ENCODE measurements at regions not wholly inside any gene's neighbourhood (a gene's known extent, or its start where the extent isn't known, plus 50 kb on each side); places are given as distances from the start of the nearest gene placed in this dataset.

DNA sequence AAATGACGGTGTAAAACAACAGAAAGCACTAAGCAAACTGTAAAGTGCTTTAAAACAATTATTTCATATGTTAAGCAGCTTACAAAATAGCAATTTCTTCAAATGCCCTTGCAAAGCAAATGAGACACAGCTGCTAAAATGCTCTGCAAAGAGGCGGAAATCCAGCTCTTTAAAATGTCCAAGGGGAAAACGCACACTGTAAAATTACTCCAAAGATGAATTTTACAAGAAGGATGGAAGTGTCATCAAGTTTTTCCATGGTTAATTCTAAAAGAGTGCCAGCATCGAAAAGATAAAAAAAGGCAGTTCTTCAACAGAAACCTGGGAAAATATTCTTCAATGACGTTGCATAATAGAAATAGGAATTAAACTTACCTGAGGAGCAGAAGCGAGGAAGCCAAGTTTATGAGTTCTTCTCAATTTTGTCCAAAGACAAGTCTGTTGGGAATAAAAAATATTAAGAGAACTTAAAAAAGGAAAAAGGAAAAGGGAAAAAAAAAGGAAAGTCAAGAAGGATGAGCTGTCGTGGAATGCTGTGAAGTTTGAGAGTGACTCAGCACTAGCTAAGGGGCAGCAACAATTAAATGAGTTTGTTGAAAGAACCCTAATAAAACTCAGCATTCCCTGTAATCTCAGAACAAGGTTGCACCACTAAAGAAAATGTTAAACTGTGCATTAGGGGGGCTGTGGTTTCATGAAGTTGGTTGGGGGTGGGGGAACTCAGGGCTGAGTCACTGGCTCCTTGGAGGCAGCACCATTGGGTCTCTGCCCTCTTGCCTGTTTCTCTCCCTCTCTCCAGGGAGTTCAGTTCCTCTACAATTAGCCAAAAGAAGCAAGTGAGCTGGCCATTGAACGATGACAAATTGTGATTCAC lies 64.2 kb upstream of the BLID start (continued):
- TF ChIP-seq EHMT2 (IDR thresholded peaks at IDR 0.05; ENCODE audit: low read depth), result no peak
- TF ChIP-seq, protein P1, sequence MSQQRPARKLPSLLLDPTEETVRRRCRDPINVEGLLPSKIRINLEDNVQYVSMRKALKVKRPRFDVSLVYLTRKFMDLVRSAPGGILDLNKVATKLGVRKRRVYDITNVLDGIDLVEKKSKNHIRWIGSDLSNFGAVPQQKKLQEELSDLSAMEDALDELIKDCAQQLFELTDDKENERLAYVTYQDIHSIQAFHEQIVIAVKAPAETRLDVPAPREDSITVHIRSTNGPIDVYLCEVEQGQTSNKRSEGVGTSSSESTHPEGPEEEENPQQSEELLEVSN (IDR thresholded peaks at IDR 0.05; ENCODE audit: borderline replicate concordance, low read depth), result no peak
- no peak for TF ChIP-seq BHLHE40 (IDR thresholded peaks at IDR 0.05; ENCODE audit: low read depth, low read length)
- TF ChIP-seq, protein P2, sequence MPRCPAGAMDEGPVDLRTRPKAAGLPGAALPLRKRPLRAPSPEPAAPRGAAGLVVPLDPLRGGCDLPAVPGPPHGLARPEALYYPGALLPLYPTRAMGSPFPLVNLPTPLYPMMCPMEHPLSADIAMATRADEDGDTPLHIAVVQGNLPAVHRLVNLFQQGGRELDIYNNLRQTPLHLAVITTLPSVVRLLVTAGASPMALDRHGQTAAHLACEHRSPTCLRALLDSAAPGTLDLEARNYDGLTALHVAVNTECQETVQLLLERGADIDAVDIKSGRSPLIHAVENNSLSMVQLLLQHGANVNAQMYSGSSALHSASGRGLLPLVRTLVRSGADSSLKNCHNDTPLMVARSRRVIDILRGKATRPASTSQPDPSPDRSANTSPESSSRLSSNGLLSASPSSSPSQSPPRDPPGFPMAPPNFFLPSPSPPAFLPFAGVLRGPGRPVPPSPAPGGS (IDR thresholded peaks at IDR 0.05), result no peak
- TF ChIP-seq RAD21 (conservative IDR thresholded peaks at IDR 0.05 in 1 of 2, IDR thresholded peaks at IDR 0.05 in 1 of 2), result peak; percentile 3 to 40; a peak in 2 of 5 replicates
- TF ChIP-seq KDM1A (IDR thresholded peaks at IDR 0.05; ENCODE audit: low read depth), result no peak
- TF ChIP-seq, protein P3, sequence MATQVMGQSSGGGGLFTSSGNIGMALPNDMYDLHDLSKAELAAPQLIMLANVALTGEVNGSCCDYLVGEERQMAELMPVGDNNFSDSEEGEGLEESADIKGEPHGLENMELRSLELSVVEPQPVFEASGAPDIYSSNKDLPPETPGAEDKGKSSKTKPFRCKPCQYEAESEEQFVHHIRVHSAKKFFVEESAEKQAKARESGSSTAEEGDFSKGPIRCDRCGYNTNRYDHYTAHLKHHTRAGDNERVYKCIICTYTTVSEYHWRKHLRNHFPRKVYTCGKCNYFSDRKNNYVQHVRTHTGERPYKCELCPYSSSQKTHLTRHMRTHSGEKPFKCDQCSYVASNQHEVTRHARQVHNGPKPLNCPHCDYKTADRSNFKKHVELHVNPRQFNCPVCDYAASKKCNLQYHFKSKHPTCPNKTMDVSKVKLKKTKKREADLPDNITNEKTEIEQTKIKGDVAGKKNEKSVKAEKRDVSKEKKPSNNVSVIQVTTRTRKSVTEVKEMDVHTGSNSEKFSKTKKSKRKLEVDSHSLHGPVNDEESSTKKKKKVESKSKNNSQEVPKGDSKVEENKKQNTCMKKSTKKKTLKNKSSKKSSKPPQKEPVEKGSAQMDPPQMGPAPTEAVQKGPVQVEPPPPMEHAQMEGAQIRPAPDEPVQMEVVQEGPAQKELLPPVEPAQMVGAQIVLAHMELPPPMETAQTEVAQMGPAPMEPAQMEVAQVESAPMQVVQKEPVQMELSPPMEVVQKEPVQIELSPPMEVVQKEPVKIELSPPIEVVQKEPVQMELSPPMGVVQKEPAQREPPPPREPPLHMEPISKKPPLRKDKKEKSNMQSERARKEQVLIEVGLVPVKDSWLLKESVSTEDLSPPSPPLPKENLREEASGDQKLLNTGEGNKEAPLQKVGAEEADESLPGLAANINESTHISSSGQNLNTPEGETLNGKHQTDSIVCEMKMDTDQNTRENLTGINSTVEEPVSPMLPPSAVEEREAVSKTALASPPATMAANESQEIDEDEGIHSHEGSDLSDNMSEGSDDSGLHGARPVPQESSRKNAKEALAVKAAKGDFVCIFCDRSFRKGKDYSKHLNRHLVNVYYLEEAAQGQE (IDR thresholded peaks at IDR 0.05), result no peak
- no peak for TF ChIP-seq NPAS2 (CRISPR knock-in tag; IDR thresholded peaks at IDR 0.05; ENCODE audit: borderline replicate concordance)
- no peak for TF ChIP-seq ZSCAN20 (CRISPR knock-in tag; IDR thresholded peaks at IDR 0.05)
- peak; percentile 77 for TF ChIP-seq NFE2L2 (conservative IDR thresholded peaks at IDR 0.05; ENCODE audit: low read length)
- no peak for TF ChIP-seq ZNF302 (CRISPR knock-in tag; IDR thresholded peaks at IDR 0.05)
- TF ChIP-seq ATOH8 (CRISPR knock-in tag; IDR thresholded peaks at IDR 0.05; ENCODE audit: low read depth), result no peak
- TF ChIP-seq CBX8 (IDR thresholded peaks at IDR 0.05), result no peak
- TF ChIP-seq POLR2A (IDR thresholded peaks at IDR 0.05; ENCODE audit: low read length), result no peak

DNA sequence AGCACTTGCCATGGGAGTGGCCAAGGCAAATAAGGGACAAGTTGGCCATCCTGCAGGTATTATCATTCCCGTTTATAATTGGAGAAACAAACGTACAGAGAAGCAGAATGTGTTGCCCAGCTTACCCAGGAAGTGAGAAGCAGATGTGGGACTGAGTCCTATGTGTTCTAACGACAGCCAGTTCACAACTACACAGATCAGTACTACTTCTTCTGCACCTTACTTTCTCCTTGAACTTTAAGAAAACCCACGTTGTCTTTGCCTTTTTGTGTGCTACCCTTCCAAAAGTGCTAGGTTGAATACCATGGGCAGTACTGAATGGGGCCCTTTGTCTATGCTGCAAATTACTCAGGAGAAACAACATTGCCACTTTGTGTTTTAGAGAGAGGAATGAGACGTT lies 62.8 kb upstream of the BLID start:
- POLR2A ChIA-PET, result no interaction called here
- TF ChIP-seq POLR2AphosphoS2 (conservative IDR thresholded peaks at IDR 0.05; ENCODE audit: low read length) (no peak), BHLHE40 (IDR thresholded peaks at IDR 0.05; ENCODE audit: low read depth, low read length) (no peak), SREBF2 (IDR thresholded peaks at IDR 0.05) (no peak), ZC3H11A (IDR thresholded peaks at IDR 0.05) (no peak), PHF8 (IDR thresholded peaks at IDR 0.05; ENCODE audit: borderline replicate concordance, low read depth) (no peak)
- TF ChIP-seq, protein P4, sequence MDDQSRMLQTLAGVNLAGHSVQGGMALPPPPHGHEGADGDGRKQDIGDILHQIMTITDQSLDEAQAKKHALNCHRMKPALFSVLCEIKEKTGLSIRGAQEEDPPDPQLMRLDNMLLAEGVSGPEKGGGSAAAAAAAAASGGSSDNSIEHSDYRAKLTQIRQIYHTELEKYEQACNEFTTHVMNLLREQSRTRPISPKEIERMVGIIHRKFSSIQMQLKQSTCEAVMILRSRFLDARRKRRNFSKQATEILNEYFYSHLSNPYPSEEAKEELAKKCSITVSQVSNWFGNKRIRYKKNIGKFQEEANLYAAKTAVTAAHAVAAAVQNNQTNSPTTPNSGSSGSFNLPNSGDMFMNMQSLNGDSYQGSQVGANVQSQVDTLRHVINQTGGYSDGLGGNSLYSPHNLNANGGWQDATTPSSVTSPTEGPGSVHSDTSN (IDR thresholded peaks at IDR 0.05), result no peak
- peak overlapping the region; percentile 91 for H3K27ac ChIP-seq
- peak overlapping the region; percentile 81 for H3K4me2 ChIP-seq
- ATAC-seq, result peak in 1 of 2 experiments; percentile 23; a peak in 1 of 6 replicates
- WGBS (ENCODE audit: missing lambda C conversion rate), result 10% methylated on average over 5 of the region's 5 CpGs
- H3K9me3 ChIP-seq, result no peaks in the 10 kb centered on the region
- H3K4me3 ChIP-seq, result peak overlapping the region; percentile 43
- no peak for FAIRE-seq
- no peak for DNase-seq (ENCODE audit: low read depth in 1 of 2, low spot score in 1 of 2)
- peaks cover 46% of the 10 kb centered on the region for H3K4me1 ChIP-seq
- CTCF ChIA-PET, result interaction anchor here (3.5 kb wide), 1 partner anchor 24 kb away, joined by 17 read pairs; no protein-coding TSS in a partner anchor

Data from A549 (cell line).